Ishikawa (cell line): ENCODE measurements at regions not wholly inside any gene's neighbourhood (a gene's known extent, or its start where the extent isn't known, plus 50 kb on each side); places are given as distances from the start of the nearest gene placed in this dataset.

ENCODE experiments used
- CEBPB ChIP-seq: IDR thresholded peaks from 2 replicates; pipeline ENCODE4 v1.6.1; 2012
- CREB1 ChIP-seq: IDR thresholded peaks from 2 replicates; pipeline ENCODE4 v1.6.1; 2012; ENCODE audit warnings: low read depth
- EGR1 ChIP-seq: IDR thresholded peaks from 2 replicates; pipeline ENCODE4 v1.6.1; 2012
- EP300 ChIP-seq: IDR thresholded peaks from 2 replicates; pipeline ENCODE4 v1.6.1; 2012; ENCODE audit warnings: borderline replicate concordance
- FOXM1 ChIP-seq: IDR thresholded peaks from 2 replicates; pipeline ENCODE4 v1.6.1; 2012; ENCODE audit warnings: low read depth, borderline replicate concordance
- NFIC ChIP-seq: IDR thresholded peaks from 2 replicates; pipeline ENCODE4 v1.6.1; 2012
- RAD21 ChIP-seq: IDR thresholded peaks from 2 replicates; pipeline ENCODE4 v1.6.1; 2012; ENCODE audit warnings: low read depth
- TAF1 ChIP-seq: IDR thresholded peaks from 2 replicates; pipeline ENCODE4 v1.6.1; 2012; ENCODE audit warnings: low read depth, mild to moderate bottlenecking
- TCF12 ChIP-seq: IDR thresholded peaks from 2 replicates; pipeline ENCODE4 v1.6.1; 2012; ENCODE audit warnings: low read depth
- TEAD4 ChIP-seq: IDR thresholded peaks from 2 replicates; pipeline ENCODE4 v1.6.1; 2012
- YY1 ChIP-seq: IDR thresholded peaks from 2 replicates; pipeline ENCODE4 v1.6.1; 2012; ENCODE audit warnings: low read depth
- ZBTB7A ChIP-seq: IDR thresholded peaks from 2 replicates; pipeline ENCODE4 v1.6.1; 2012; ENCODE audit warnings: low read depth
- TF ChIP-seq, protein P1 (sequence below): IDR thresholded peaks from 2 replicates; pipeline ENCODE4 v1.6.1; 2012
- TF ChIP-seq, protein P2 (sequence below): IDR thresholded peaks from 2 replicates; pipeline ENCODE4 v1.6.1; 2012; ENCODE audit warnings: low read depth, mild to moderate bottlenecking
- TF ChIP-seq, protein P3 (sequence below): IDR thresholded peaks from 2 replicates; pipeline ENCODE4 v1.6.1; 2012

DNA sequence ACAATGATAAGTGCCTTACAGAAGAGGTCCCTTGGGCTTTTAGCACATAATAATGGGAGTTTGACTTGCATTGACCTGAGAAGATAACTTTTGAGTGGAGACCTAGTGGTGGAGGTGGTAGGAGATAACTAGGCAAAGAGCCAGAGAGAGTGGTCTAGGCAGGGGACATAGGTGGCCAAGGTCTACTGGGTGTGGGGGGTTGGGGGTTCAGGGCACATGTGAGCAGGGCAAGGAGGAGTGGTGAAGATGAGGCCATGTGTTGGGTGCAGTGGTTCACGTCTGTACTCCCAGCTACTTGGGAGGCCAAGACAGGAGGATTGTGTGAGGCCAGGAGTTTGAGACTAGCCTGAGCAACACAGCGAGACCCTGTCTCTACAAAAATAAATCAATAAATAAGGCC is 74.3 kb upstream of the CTNNBL1 start:
- TF ChIP-seq CREB1, result no peak
- TF ChIP-seq, protein P1, sequence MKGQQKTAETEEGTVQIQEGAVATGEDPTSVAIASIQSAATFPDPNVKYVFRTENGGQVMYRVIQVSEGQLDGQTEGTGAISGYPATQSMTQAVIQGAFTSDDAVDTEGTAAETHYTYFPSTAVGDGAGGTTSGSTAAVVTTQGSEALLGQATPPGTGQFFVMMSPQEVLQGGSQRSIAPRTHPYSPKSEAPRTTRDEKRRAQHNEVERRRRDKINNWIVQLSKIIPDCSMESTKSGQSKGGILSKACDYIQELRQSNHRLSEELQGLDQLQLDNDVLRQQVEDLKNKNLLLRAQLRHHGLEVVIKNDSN, result no peak
- no peak for TF ChIP-seq ZBTB7A

DNA sequence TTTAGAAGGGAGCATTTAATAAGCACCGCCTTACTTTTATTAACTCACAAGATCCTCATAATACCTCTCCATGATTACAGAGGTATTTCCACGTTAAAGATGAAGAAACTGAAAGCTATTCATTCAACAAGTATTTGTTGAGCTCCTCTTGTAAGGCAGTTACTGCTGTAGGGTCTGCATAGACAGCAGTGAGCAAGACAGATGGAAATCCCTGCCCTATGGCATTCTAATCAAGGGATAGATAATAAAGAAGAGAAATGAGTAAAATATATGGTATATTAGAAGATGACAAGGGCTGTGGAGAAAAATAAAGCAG is 77.8 kb upstream of the CTNNBL1 start:
- TF ChIP-seq EP300 (no peak), TEAD4 (no peak), CEBPB (no peak), YY1 (no peak), NFIC (no peak), RAD21 (no peak), EGR1 (no peak), CREB1 (no peak), ZBTB7A (no peak), TCF12 (no peak), FOXM1 (no peak), TAF1 (no peak)
- TF ChIP-seq, protein P2, sequence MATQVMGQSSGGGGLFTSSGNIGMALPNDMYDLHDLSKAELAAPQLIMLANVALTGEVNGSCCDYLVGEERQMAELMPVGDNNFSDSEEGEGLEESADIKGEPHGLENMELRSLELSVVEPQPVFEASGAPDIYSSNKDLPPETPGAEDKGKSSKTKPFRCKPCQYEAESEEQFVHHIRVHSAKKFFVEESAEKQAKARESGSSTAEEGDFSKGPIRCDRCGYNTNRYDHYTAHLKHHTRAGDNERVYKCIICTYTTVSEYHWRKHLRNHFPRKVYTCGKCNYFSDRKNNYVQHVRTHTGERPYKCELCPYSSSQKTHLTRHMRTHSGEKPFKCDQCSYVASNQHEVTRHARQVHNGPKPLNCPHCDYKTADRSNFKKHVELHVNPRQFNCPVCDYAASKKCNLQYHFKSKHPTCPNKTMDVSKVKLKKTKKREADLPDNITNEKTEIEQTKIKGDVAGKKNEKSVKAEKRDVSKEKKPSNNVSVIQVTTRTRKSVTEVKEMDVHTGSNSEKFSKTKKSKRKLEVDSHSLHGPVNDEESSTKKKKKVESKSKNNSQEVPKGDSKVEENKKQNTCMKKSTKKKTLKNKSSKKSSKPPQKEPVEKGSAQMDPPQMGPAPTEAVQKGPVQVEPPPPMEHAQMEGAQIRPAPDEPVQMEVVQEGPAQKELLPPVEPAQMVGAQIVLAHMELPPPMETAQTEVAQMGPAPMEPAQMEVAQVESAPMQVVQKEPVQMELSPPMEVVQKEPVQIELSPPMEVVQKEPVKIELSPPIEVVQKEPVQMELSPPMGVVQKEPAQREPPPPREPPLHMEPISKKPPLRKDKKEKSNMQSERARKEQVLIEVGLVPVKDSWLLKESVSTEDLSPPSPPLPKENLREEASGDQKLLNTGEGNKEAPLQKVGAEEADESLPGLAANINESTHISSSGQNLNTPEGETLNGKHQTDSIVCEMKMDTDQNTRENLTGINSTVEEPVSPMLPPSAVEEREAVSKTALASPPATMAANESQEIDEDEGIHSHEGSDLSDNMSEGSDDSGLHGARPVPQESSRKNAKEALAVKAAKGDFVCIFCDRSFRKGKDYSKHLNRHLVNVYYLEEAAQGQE, result no peak
- TF ChIP-seq, protein P3, sequence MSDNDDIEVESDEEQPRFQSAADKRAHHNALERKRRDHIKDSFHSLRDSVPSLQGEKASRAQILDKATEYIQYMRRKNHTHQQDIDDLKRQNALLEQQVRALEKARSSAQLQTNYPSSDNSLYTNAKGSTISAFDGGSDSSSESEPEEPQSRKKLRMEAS, result no peak
- TF ChIP-seq, protein P1, result no peak

DNA sequence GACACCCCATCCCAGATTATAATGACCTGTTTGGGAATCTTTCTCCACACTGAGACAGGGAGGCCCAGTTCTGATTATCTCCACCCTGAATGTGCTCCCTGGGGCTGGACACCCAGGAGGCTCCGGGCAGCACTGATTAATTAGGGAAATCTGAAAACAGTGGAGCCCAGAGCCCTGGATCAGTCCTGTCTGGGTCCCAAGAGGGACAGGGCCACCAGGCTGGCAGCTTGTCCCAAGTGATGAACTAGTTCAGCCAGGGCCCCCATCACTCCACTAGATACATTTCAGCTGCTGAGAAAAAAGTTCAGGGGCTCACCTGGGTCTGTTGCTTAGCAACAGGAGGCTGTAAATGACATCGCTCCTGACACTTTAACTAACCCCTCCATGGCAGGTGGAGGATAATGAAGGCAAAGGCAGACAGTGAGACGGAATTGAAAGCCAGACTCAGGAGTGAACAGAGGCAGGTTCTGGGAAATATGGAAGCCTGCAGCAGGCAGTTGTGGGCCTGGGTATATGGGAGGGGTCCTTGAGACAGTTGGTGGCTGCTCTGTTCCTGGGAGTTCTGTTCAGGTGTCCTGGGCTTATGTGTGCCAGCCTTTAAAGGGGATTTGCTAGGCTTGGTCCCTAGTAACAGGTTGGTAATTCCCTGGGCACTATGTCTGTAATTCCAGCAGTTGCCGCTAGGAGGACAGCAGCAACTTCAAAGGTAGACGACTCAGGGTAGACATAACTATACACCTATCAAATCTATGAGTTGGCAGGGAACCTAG is 78.3 kb upstream of the CTNNBL1 start:
- TF ChIP-seq TCF12 (no peak), FOXM1 (no peak), CREB1 (no peak), CEBPB (no peak), YY1 (no peak), EGR1 (no peak), RAD21 (no peak), NFIC (no peak), TAF1 (no peak)
- TF ChIP-seq, protein P2, result no peak
- TF ChIP-seq, protein P3, result no peak

DNA sequence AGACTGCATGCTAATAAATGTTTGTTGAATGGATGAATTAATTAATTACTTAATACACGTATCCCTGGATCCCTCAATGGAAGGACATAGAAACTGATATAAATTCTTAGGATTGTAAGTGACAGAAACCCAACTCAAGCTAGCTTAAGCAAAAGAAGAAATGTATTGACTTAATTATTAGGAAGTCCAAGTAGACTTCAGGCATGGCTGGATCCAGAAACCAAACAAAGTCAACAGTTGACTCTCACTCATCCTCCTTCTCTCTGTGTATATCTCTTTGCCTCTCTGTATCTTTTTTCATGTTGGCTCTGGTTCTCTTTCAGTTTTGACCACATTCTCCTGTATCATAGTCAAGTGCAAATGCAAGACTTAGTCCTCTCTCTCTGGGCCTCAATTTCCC is 82.0 kb upstream of the CTNNBL1 start:
- TF ChIP-seq, protein P2, result no peak
- TF ChIP-seq TCF12 (no peak), TEAD4 (no peak)

DNA sequence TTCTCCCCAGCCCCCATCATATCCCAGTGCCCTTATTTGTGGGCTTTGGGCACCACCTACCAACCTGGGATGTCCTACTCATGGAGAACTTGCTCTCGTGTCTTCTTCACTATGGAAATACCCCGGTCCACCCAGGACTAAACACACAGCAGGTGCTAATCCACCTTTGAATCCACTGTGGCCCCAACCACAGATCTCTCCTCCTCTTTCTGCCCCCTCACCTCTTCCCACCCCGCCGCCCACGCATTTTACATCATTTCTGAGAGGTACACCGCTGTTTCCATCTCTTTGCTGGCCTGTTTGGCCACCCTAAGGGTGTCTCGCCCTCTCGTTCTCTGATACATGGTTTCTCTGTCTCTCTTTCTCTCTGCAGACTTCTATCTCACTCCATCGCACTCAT is 82.5 kb upstream of the CTNNBL1 start:
- no peak for TF ChIP-seq YY1
